ENCODE measurements at regions not wholly inside any gene's neighbourhood (a gene's known extent, or its start where the extent isn't known, plus 50 kb on each side); places are given as distances from the start of the nearest gene placed in this dataset.

DNA sequence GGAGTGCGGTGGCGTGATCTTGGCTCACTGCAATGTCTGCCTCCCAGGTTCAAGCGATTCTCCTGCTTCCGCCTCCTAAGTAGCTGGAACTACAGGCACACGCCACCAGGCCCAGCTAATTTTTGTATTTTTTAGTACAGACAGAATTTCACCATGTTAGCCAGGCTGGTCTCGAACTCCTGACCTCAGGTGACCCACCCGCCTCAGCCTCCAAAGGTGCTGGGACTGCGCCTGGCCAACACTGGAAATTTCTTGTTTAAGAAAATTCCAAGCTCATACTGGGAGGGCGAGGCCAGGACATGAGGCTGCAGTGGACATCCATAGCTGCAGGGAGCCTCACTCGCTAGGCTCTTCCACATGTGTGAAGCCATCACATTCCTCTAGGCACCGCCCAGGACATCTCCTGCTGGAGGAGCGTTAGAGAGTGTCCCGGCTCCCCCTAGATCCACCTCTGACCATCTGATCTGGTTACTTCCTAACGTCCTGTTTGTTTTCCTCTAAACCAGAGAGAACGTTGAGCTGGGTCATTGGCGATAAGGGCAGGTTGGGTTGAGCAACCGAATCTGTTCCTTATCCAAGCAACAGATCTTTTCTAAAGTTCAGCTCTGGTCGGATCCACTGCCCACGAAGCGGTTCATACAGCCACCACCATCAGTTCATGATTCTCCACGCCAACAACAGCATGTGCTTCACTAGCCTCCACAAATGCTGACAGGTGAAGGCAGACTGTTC lies 108.2 kb upstream of the MED13L start:
- H3K14ac ChIP-seq (ENCODE audit: insufficient read depth, low read length): no peak overlapping the region
- no peak overlapping the region for H3T11ph ChIP-seq (ENCODE audit: low read length)
- H3K18ac ChIP-seq (ENCODE audit: insufficient read length, low read depth, low read length): no peak overlapping the region
- peaks cover 8% of the 10 kb centered on the region; the same call in 1 of the 2 replicates for H3K4me1 ChIP-seq (ENCODE audit: insufficient read depth, low read length)
- peaks cover 7% of the 10 kb centered on the region for H3K27me3 Mint-ChIP-seq (ENCODE audit: low read depth)
- H3K27ac ChIP-seq (ENCODE audit: insufficient read length, low read depth, low read length): no peak overlapping the region
- H4K91ac ChIP-seq (ENCODE audit: insufficient read length, low read depth, low read length): no peak overlapping the region
- H3K23ac ChIP-seq (ENCODE audit: insufficient read length, low read depth, low read length): no peak overlapping the region
- no peak overlapping the region for H3K4ac ChIP-seq (ENCODE audit: low read depth, low read length)
- H2AK5ac ChIP-seq (ENCODE audit: insufficient read length, low read length): no peak overlapping the region
- no peaks in the 10 kb centered on the region for H3K79me2 ChIP-seq (ENCODE audit: insufficient read depth, low read length)
- H4K20me1 ChIP-seq (ENCODE audit: control insufficient read depth, insufficient read depth, insufficient read length): no peaks in the 10 kb centered on the region
- no peaks in the 10 kb centered on the region; a peak in 1 of 7 replicates for H3K36me3 Mint-ChIP-seq (ENCODE audit: insufficient read depth in 1 of 3, low read depth in 3 of 3)
- H2BK5ac ChIP-seq (ENCODE audit: insufficient read length, low read length): no peak overlapping the region
- peaks cover 35 to 40% of the 10 kb centered on the region in 2 experiments for H3K4me1 Mint-ChIP-seq
- no peaks in the 10 kb centered on the region for H3K9me3 ChIP-seq (ENCODE audit: control insufficient read depth, low read depth, low read length)
- peak; percentile 60 for DNase-seq
- H2BK20ac ChIP-seq (ENCODE audit: low read depth, low read length, poor library complexity, severe bottlenecking): no peak overlapping the region
- H2AFZ ChIP-seq (ENCODE audit: low read length): no peak overlapping the region
- H3K9me3 Mint-ChIP-seq: peaks cover 0 to under 1% of the 10 kb centered on the region in 2 experiments; a peak in 3 of 5 replicates
- H4K5ac ChIP-seq (ENCODE audit: insufficient read length, low read depth, low read length): no peak overlapping the region
- no peak overlapping the region for H3K56ac ChIP-seq (ENCODE audit: insufficient read length, low read depth, low read length)
- 0 out of 7 replicates have a peak overlapping the region, but pooled peaks of 2 of the 3 experiments have one; percentile 59 to 73 for H3K27ac Mint-ChIP-seq
- no peak overlapping the region for H2BK15ac ChIP-seq (ENCODE audit: low read depth, low read length)
- H3K4me3 Mint-ChIP-seq: no peak overlapping the region
- no CpG with 5 or more reads among the region's 21 CpGs for WGBS (ENCODE audit: extremely low coverage, insufficient read length, low lambda C conversion rate)
- no peak overlapping the region for H2BK120ac ChIP-seq (ENCODE audit: low read depth, low read length, poor library complexity, severe bottlenecking)
- H3K23me2 ChIP-seq (ENCODE audit: insufficient read length, low read depth, low read length, poor library complexity, severe bottlenecking): peaks cover 4% of the 10 kb centered on the region
- H3K79me1 ChIP-seq (ENCODE audit: insufficient read depth, low read depth, low read length, poor library complexity, severe bottlenecking): no peaks in the 10 kb centered on the region
- H2BK12ac ChIP-seq (ENCODE audit: insufficient read length, low read depth, low read length): no peak overlapping the region
- no peak overlapping the region for H3K4me2 ChIP-seq (ENCODE audit: insufficient read depth, insufficient read length, low read length)
- TF ChIP-seq, protein P1, sequence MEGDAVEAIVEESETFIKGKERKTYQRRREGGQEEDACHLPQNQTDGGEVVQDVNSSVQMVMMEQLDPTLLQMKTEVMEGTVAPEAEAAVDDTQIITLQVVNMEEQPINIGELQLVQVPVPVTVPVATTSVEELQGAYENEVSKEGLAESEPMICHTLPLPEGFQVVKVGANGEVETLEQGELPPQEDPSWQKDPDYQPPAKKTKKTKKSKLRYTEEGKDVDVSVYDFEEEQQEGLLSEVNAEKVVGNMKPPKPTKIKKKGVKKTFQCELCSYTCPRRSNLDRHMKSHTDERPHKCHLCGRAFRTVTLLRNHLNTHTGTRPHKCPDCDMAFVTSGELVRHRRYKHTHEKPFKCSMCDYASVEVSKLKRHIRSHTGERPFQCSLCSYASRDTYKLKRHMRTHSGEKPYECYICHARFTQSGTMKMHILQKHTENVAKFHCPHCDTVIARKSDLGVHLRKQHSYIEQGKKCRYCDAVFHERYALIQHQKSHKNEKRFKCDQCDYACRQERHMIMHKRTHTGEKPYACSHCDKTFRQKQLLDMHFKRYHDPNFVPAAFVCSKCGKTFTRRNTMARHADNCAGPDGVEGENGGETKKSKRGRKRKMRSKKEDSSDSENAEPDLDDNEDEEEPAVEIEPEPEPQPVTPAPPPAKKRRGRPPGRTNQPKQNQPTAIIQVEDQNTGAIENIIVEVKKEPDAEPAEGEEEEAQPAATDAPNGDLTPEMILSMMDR (conservative IDR thresholded peaks at IDR 0.05): no peak
- H4K8ac ChIP-seq (replicated peaks; ENCODE audit: insufficient read length, low read depth, low read length): no peak overlapping the region
- H3K9ac ChIP-seq (ENCODE audit: extremely low read depth, insufficient read length, low read length): no peak overlapping the region
- H3K27me3 ChIP-seq (ENCODE audit: insufficient read depth, low read length): no peaks in the 10 kb centered on the region
